ENCODE measurements at regions not wholly inside any gene's neighbourhood (a gene's known extent, or its start where the extent isn't known, plus 50 kb on each side); places are given as distances from the start of the nearest gene placed in this dataset.

DNA sequence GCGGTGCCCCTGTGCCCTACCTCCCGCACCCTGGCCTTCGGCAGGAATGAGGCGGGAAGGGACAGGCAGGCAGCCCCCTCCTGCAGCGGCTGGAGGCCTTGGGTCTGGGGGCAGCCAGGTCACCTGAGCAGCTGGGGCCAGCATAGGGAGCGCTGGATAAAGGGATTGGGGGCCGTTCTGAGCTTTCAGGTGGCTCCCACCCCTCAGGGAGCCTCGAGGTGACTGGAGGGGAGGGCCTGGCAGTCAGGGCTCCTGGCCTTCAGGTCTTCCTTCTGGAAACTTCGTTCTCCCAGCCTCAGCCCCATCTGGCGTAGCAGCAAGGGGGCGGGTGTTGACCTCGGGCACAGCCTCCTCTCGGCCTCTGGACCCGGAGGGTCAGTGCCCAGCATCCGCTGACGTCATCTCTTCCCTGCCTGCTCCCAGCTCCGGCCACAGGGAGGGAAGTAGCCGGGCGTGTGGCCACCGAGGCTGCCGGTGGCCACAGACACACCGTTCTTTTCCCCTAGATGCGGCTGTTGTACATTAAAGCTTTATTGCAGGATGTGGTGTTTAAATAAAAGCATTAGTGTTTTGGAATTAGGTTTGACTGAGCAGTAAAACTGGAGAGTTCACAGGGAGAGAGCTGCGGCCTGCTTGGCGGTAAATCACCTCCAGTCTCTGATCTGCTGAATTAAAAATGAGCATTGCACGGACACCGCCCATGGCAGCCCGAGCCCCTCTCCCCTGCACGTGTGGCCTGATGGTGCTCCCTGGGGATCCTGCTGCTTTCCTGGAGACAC is 80.0 kb upstream of the GATA5 start (continued):
- TF ChIP-seq, protein P1, sequence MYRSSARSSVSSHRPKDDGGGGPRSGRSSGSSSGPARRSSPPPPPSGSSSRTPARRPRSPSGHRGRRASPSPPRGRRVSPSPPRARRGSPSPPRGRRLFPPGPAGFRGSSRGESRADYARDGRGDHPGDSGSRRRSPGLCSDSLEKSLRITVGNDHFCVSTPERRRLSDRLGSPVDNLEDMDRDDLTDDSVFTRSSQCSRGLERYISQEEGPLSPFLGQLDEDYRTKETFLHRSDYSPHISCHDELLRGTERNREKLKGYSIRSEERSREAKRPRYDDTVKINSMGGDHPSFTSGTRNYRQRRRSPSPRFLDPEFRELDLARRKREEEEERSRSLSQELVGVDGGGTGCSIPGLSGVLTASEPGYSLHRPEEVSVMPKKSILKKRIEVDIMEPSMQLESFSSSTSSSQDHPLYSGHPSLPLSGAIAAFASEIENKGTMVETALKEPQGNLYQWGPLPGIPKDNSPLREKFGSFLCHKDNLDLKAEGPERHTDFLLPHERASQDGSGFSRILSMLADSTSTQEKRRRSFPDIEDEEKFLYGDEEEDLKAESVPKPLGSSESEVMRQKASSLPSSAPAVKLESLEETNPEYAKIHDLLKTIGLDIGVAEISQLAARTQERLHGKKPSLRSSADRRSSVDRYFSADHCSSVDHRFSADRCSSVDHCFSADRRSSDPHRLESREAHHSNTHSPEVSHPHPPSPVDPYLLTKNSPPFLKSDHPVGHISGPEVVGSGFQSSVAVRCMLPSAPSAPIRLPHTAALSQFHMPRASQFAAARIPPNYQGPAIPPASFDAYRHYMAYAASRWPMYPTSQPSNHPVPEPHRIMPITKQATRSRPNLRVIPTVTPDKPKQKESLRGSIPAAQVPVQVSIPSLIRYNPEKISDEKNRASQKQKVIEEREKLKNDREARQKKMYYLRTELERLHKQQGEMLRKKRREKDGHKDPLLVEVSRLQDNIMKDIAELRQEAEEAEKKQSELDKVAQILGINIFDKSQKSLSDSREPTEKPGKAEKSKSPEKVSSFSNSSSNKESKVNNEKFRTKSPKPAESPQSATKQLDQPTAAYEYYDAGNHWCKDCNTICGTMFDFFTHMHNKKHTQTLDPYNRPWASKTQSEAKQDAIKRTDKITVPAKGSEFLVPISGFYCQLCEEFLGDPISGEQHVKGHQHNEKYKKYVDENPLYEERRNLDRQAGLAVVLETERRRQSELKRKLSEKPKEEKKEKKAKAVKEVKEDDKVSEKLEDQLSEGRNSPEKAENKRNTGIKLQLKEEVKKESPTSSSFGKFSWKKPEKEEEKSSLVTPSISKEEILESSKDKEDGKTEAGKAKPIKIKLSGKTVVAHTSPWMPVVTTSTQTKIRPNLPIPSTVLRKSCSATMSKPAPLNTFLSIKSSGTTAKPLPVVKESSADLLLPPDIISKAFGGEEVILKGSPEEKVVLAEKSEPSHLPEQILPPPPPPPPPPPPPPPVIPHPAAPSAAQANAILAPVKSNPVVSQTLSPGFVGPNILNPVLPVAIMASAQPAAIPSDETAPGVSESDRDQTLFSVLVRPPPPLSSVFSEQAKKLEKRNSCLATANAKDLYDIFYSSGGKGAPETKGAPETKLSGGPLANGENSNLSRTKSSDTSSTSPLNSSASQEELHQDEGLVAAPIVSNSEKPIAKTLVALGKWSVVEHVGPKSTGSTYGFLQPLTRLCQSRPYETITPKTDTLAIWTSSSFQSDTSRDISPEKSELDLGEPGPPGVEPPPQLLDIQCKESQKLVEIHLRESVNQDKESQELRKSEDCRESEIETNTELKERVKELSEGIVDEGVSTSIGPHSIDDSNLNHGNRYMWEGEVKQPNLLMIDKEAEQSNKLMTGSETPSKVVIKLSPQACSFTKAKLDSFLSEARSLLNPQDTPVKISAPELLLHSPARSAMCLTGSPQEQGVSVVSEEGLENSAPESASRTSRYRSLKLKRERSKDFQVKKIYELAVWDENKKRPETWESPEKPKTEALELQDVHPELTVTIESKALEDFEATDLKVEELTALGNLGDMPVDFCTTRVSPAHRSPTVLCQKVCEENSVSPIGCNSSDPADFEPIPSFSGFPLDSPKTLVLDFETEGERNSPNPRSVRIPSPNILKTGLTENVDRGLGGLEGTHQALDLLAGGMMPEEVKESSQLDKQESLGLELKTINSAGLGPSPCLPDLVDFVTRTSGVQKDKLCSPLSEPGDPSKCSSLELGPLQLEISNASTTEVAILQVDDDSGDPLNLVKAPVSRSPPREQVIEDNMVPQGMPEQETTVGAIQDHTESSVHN (CRISPR knock-in tag; IDR thresholded peaks at IDR 0.05) = 0 out of 2 replicates have a peak, but pooled peaks have one; percentile 44
- TF ChIP-seq, protein P2, sequence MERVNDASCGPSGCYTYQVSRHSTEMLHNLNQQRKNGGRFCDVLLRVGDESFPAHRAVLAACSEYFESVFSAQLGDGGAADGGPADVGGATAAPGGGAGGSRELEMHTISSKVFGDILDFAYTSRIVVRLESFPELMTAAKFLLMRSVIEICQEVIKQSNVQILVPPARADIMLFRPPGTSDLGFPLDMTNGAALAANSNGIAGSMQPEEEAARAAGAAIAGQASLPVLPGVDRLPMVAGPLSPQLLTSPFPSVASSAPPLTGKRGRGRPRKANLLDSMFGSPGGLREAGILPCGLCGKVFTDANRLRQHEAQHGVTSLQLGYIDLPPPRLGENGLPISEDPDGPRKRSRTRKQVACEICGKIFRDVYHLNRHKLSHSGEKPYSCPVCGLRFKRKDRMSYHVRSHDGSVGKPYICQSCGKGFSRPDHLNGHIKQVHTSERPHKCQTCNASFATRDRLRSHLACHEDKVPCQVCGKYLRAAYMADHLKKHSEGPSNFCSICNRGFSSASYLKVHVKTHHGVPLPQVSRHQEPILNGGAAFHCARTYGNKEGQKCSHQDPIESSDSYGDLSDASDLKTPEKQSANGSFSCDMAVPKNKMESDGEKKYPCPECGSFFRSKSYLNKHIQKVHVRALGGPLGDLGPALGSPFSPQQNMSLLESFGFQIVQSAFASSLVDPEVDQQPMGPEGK (CRISPR knock-in tag; IDR thresholded peaks at IDR 0.05) = 0 out of 2 replicates have a peak, but pooled peaks have one; percentile 34
- TF ChIP-seq POGZ (CRISPR knock-in tag; IDR thresholded peaks at IDR 0.05) (peak; percentile 34; the same call in 1 of the 2 replicates), ZNF563 (CRISPR knock-in tag; IDR thresholded peaks at IDR 0.05) (peak; percentile 22; the same call in 1 of the 2 replicates), HDAC2 (CRISPR knock-in tag; IDR thresholded peaks at IDR 0.05) (0 out of 2 replicates have a peak, but pooled peaks have one; percentile 19), NCOA5 (CRISPR knock-in tag; IDR thresholded peaks at IDR 0.05) (no peak), KDM2A (CRISPR knock-in tag; IDR thresholded peaks at IDR 0.05; ENCODE audit: borderline replicate concordance, low read depth) (0 out of 2 replicates have a peak, but pooled peaks have one; percentile 38), MIXL1 (CRISPR knock-in tag; IDR thresholded peaks at IDR 0.05) (no peak), SPEN (CRISPR knock-in tag; IDR thresholded peaks at IDR 0.05; ENCODE audit: low read depth) (peak; percentile 55), CREM (IDR thresholded peaks at IDR 0.05) (peak; percentile 79), CREM (CRISPR knock-in tag; IDR thresholded peaks at IDR 0.05) (no peak), ZNF788 (CRISPR knock-in tag; IDR thresholded peaks at IDR 0.05; ENCODE audit: borderline replicate concordance) (no peak), EHMT2 (IDR thresholded peaks at IDR 0.05; ENCODE audit: borderline replicate concordance, low read depth, low read length) (no peak), ZFX (CRISPR knock-in tag; IDR thresholded peaks at IDR 0.05; ENCODE audit: low read depth) (peak; percentile 58), ZNF7 (CRISPR knock-in tag; IDR thresholded peaks at IDR 0.05) (no peak), ZC3H4 (CRISPR knock-in tag; IDR thresholded peaks at IDR 0.05; ENCODE audit: borderline replicate concordance) (no peak)
- TF ChIP-seq, protein P3, sequence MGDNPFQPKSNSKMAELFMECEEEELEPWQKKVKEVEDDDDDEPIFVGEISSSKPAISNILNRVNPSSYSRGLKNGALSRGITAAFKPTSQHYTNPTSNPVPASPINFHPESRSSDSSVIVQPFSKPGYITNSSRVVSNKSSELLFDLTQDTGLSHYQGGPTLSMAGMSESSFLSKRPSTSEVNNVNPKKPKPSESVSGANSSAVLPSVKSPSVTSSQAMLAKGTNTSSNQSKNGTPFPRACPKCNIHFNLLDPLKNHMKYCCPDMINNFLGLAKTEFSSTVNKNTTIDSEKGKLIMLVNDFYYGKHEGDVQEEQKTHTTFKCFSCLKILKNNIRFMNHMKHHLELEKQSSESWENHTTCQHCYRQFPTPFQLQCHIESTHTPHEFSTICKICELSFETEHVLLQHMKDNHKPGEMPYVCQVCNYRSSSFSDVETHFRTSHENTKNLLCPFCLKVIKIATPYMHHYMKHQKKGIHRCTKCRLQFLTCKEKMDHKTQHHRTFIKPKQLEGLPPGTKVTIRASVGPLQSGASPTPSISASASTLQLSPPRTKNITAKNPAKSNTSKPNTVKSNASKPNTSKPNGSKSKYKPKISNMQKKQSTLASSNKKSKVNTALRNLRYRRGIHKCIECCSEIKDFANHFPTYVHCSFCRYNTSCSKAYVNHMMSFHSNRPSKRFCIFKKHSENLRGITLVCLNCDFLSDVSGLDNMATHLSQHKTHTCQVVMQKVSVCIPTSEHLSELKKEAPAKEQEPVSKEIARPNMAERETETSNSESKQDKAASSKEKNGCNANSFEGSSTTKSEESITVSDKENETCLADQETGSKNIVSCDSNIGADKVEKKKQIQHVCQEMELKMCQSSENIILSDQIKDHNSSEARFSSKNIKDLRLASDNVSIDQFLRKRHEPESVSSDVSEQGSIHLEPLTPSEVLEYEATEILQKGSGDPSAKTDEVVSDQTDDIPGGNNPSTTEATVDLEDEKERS (CRISPR knock-in tag; IDR thresholded peaks at IDR 0.05) = no peak

All from HepG2 (cell line).